Panc1 (cell line): ENCODE measurements at regions not wholly inside any gene's neighbourhood (a gene's known extent, or its start where the extent isn't known, plus 50 kb on each side); places are given as distances from the start of the nearest gene placed in this dataset.

Source experiments
- ATAC-seq: fragments of 200-7000 bp; cut with Tn5 transposase; 2 replicates; pipeline ENCODE4 v1.9.1; 2020; ENCODE audit warnings: mild to moderate bottlenecking, moderate library complexity
- BruUV-seq: library from RNA; stranded (reverse); fragments of 400-500 nt; replicated peaks from 2 replicates; lab custom pipeline; 2021; lab: Mats Ljungman, UMichigan
- CTCF ChIA-PET: fragments of 300-600 bp; sonication (Branson Sonifier 250); formaldehyde crosslinking; loops from one replicate; lab custom pipeline; 2022; ENCODE audit warnings: antibody characterized with exemption; lab: Charles Lee
- POLR2A ChIA-PET: fragments of 300-600 bp; sonication (Branson Sonifier 250); formaldehyde crosslinking; loops from one replicate; lab custom pipeline; 2022; ENCODE audit warnings: antibody characterized with exemption; lab: Charles Lee
- DNase-seq: peaks from one replicate; pipeline ENCODE4 v3.0.0-alpha.2; 2010; ENCODE audit warnings: low read depth, low spot score
- H3K27ac ChIP-seq: 2 replicates; pipeline ENCODE4 v1.5.1; 2011; ENCODE audit warnings: mild to moderate bottlenecking, low read length, inconsistent platforms
- H3K27me3 ChIP-seq: fragments of 200-500 bp; sonication (Bioruptor generic); 2 replicates; pipeline ENCODE4 v1.6.0; 2014; ENCODE audit warnings: low read length, inconsistent platforms; ENCODE audit not compliant: control insufficient read depth, insufficient read depth
- H3K36me3 ChIP-seq: fragments of 200-500 bp; sonication (Bioruptor generic); 2 replicates; pipeline ENCODE4 v1.5.1; 2014; ENCODE audit warnings: inconsistent platforms, mild to moderate bottlenecking, low read length, moderate library complexity; ENCODE audit not compliant: control insufficient read depth, insufficient read depth
- H3K4me1 ChIP-seq: 2 replicates; pipeline ENCODE4 v1.5.1; 2011; ENCODE audit warnings: inconsistent platforms, mild to moderate bottlenecking, low read length, moderate library complexity; ENCODE audit not compliant: control insufficient read depth, insufficient read depth
- H3K4me3 ChIP-seq, 2 experiments: 2 replicates each; pipeline ENCODE4 v1.5.1; 2011 to 2012; ENCODE audit warnings: low read depth in 2 of 2, low read length in 2 of 2, mild to moderate bottlenecking in 2 of 2, inconsistent platforms in 1 of 2, moderate library complexity in 1 of 2
- H3K9me3 ChIP-seq: fragments of 200-500 bp; sonication (Bioruptor generic); 2 replicates; pipeline ENCODE4 v1.5.1; 2014; ENCODE audit warnings: low read depth, mild to moderate bottlenecking, inconsistent platforms, low read length, moderate library complexity; ENCODE audit not compliant: control insufficient read depth, insufficient read depth
- CTCF ChIP-seq: fragments of 450-650 bp; IDR thresholded peaks from 2 replicates; pipeline ENCODE4 v1.5.1; 2017; ENCODE audit warnings: mild to moderate bottlenecking
- POLR2AphosphoS5 ChIP-seq: IDR thresholded peaks from 2 replicates; pipeline ENCODE4 v1.6.1; 2012; ENCODE audit warnings: mild to moderate bottlenecking, low read depth, low read length, moderate library complexity
- REST ChIP-seq, 2 experiments: IDR thresholded peaks; 2 replicates each; pipeline ENCODE4 v1.6.1; 2011 to 2012; ENCODE audit warnings: low read depth in 2 of 2, control low read depth in 1 of 2, low read length in 1 of 2, mild to moderate bottlenecking in 1 of 2, moderate library complexity in 1 of 2; ENCODE audit not compliant: insufficient read depth in 1 of 2
- SIN3A ChIP-seq: IDR thresholded peaks from 2 replicates; pipeline ENCODE4 v1.6.1; 2012; ENCODE audit warnings: low read depth, mild to moderate bottlenecking, low read length, moderate library complexity, borderline replicate concordance; ENCODE audit not compliant: insufficient read depth
- TCF7L2 ChIP-seq: IDR thresholded peaks from 2 replicates; pipeline ENCODE4 v1.6.1; 2011; ENCODE audit warnings: mild to moderate bottlenecking, low read depth, low read length, inconsistent platforms
- in situ Hi-C: cut with HindIII; loops from 2 replicates; pipeline ENCODE4 v1.10.0; 2016; ENCODE audit warnings: low sequenced_read_pairs, low pct_unique_long_range_greater_than_20kb
- intact Hi-C: fragments of 100-400 bp; cut with micrococcal nuclease; formaldehyde crosslinking; loops from one replicate; pipeline ENCODE4 v1.10.0; 2022; ENCODE audit not compliant: unreplicated experiment

GRCh38 chr4:38378478-38378877 lies 285.5 kb upstream of the KLF3 start:
- ChIA-PET POLR2A (no interaction called here), CTCF (no interaction called here)
- in situ Hi-C loops (no loop called here), intact Hi-C loops (no loop called here)
- no peak for TF ChIP-seq REST (IDR thresholded peaks at IDR 0.05; ENCODE audit: insufficient read depth in 1 of 2, low read depth in 2 of 2, low read length in 1 of 2)
- TF ChIP-seq CTCF: no peak
- no peak for TF ChIP-seq POLR2AphosphoS5
- TF ChIP-seq SIN3A: no peak
- TF ChIP-seq TCF7L2: no peak
- ATAC-seq (no peak), DNase-seq (no peak)
- no peaks in the 10 kb centered on the region for H3K27me3 ChIP-seq
- no TSS peak for BruUV-seq
- H3K27ac ChIP-seq: no peak overlapping the region
- H3K4me3 ChIP-seq: no peak overlapping the region
- no peaks in the 10 kb centered on the region for H3K9me3 ChIP-seq
- H3K4me1 ChIP-seq: no peaks in the 10 kb centered on the region
- no peaks in the 10 kb centered on the region for H3K36me3 ChIP-seq

GRCh38 chr4:38381788-38382187 lies 282.2 kb upstream of the KLF3 start:
- ATAC-seq: no peak
- Histone ChIP-seq H3K4me3 (no peak overlapping the region), H3K36me3 (no peaks in the 10 kb centered on the region), H3K4me1 (no peaks in the 10 kb centered on the region), H3K27ac (no peak overlapping the region), H3K27me3 (no peaks in the 10 kb centered on the region; the same call in 1 of the 2 replicates), H3K9me3 (no peaks in the 10 kb centered on the region)
- intact Hi-C loops (no loop called here), in situ Hi-C loops (no loop called here)
- ChIA-PET POLR2A (interaction anchor here (0.5 kb wide), 1 partner anchor 62 kb away, joined by 3 read pairs; no protein-coding TSS in a partner anchor), CTCF (no interaction called here)
- DNase-seq: no peak
- TF ChIP-seq TCF7L2: no peak
- no TSS peak for BruUV-seq

GRCh38 chr4:38382520-38382919 lies 281.5 kb upstream of the KLF3 start:
- no peak for DNase-seq
- TF ChIP-seq POLR2AphosphoS5: no peak
- no peak for TF ChIP-seq TCF7L2
- no peak for TF ChIP-seq CTCF
- TF ChIP-seq SIN3A: no peak
- no peak for TF ChIP-seq REST (IDR thresholded peaks at IDR 0.05; ENCODE audit: insufficient read depth in 1 of 2, low read depth in 2 of 2, low read length in 1 of 2)

More at GRCh38 chr4:38382520-38382919, 281.5 kb upstream of the KLF3 start:
- in situ Hi-C loops: no loop called here
- H3K27ac ChIP-seq: no peak overlapping the region
- no peaks in the 10 kb centered on the region for H3K9me3 ChIP-seq
- BruUV-seq: no TSS peak
- H3K27me3 ChIP-seq: no peaks in the 10 kb centered on the region; the same call in 1 of the 2 replicates
- CTCF ChIA-PET: no interaction called here
- intact Hi-C loops: no loop called here
- no peak overlapping the region for H3K4me3 ChIP-seq
- no peaks in the 10 kb centered on the region for H3K36me3 ChIP-seq
- no peak for ATAC-seq
- no peaks in the 10 kb centered on the region for H3K4me1 ChIP-seq
- POLR2A ChIA-PET: no interaction called here
